T1000 (cell line): ENCODE measurements at regions not wholly inside any gene's neighbourhood (a gene's known extent, or its start where the extent isn't known, plus 50 kb on each side); places are given as distances from the start of the nearest gene placed in this dataset.

ENCODE experiments used
- DNase-seq: peaks from one replicate; lab custom pipeline; 2025; ENCODE audit warnings: mixed read lengths; lab: John Stamatoyannopoulos, UW

- DNase-seq: no peak
Observed at GRCh38 chr6:56378507-56378906, 131.1 kb upstream of the COL21A1 start.

- no peak for DNase-seq
Observed at GRCh38 chr6:56377295-56377694, 129.9 kb upstream of the COL21A1 start.

DNA sequence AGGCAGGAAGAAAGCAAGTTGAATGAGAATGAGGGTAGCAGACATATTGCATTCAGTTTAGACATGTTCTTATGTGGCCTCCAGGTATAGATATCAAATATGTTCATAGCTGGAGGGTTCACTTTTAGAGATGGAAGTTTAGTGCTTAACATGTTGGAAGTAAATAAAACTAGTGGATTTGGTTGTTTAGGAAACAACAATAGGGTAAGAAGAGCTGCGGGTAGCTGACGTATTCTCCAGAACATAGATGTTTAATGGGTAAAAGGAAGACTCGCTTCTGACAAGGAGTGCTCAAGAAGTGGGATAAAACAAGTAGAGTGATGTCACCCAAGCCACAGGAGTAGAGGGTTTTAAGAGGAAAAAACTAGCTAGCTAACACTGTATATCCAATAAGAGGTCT is 128.4 kb upstream of the COL21A1 start:
- no peak for DNase-seq

GRCh38 chr6:56374841-56375369 is 127.5 kb upstream of the COL21A1 start:
- no peak for DNase-seq

GRCh38 chr6:56372406-56372995 is 125.1 kb upstream of the COL21A1 start:
- DNase-seq: no peak

- DNase-seq: no peak
Observed at GRCh38 chr6:56370561-56371211, 123.3 kb upstream of the COL21A1 start.

GRCh38 chr6:56370127-56370540 is 122.8 kb upstream of the COL21A1 start:
- no peak for DNase-seq

DNA sequence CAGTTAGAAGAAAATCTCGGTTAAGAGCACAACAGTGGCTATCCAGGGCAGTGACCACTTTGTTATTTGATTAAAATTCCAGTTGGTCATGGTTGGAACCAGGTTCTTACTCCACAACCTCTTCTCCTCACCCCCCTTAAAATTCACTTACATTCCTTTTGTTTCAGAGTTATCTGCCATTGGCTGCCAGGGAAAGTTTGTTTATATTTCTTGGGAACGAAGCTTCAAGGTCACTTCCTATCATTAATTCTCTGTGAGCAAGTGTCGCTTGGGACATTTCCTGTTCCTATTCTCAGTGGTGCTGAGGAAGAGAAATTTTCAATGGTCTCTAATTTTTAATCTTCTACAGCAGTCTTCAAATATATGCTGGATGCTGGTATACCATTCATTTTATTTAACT is 121.1 kb upstream of the COL21A1 start:
- DNase-seq: no peak

- no peak for DNase-seq
Observed at GRCh38 chr6:56366141-56366852, 118.9 kb upstream of the COL21A1 start.

GRCh38 chr6:56364827-56365339 is 117.5 kb upstream of the COL21A1 start:
- DNase-seq: peak; percentile 31

DNA sequence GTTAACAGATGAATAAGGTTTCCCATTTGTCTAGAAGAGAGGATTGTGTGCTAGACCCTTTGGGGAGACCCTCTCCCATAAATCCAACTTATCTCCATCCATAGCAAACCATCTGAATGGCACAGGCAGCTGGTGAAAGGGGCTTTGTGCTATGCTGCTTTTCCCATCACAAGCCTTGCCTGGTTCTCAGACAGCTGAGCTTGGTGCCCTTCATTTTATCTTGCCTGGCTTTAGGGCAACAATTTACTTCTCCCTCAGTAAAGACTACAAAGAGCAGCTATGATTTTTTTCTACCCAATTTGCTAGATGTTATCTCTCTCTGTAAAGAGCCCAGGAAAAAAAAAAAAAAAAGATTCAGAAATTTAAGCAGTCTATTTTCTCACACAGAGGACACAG is 117.0 kb upstream of the COL21A1 start:
- DNase-seq: no peak

GRCh38 chr6:56363796-56364430 is 116.5 kb upstream of the COL21A1 start:
- DNase-seq: no peak

DNA sequence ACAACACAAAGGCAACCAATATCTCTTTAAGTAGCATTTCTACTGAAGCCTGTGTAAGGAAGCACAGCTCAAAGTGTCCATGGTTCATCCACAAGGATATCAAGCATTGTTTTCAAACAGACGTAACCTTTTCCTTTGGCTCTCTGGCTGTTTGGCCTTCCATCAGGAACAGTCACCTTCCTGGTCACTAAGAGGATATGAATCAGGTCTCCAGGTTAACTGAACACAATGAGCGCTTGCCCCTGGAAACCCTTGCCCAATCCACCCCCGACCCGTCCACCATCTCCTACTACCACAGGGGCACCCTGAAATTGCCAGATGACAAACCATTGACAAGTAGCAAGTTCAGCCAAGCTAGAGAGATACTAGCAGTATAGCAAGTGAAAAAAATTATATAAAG is 114.4 kb upstream of the COL21A1 start:
- DNase-seq: no peak

- peak; percentile 40 for DNase-seq
Observed at GRCh38 chr6:56359201-56359899, 112.0 kb upstream of the COL21A1 start.

DNA sequence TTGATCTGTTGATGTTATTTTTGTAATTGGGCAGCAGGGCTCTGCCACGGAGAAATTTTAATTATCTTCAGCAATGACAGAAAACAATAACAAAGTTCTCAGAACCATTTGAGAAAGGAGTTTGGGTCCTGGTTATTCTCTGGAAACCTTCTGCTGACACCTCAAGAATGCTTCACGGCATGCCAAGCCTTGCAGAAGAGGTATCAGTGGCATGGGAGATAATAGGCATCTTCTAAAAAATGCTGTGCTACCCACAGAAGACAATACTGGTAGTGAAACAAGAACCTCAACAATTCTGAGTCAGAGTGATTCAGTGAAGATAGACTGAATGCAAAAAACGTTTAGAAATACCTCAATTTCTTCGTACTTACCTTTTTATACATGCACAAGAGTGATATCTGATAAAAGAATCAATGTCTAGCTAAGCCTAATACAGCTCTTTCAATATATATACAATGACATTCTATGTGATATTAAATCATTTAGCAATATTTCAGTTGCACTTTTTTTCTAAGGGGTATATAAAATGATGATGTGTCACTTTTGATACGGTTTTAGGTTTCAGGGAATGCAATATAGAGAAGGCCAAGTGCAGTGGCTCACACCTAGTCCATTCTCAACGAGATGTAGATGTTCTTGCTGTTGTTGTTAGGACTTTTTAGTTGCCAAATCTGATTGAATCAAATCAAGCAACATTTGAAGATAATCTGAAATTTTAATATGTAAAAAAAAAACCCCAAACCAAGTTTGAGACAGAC is 110.4 kb upstream of the COL21A1 start:
- no peak for DNase-seq

GRCh38 chr6:56356426-56356825 is 109.0 kb upstream of the COL21A1 start:
- DNase-seq: no peak

DNA sequence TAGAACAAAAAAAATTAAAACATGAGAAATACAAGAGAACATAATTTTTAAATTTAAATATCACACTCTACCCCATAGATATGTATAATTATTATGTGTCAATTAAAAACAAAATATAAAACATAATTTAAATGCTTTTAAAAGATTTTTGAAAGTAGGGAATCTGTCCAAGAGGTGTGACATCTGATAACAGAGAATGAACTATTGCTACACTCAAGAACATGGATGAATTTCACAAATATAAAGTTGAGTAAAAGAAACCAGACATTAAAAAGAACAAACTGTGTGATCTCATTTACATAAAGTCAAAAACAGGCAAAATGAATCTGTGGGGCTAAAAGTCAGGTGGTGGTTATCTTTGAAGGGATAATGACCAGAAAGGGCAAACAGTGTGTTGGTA is 106.5 kb upstream of the COL21A1 start:
- DNase-seq: no peak

DNA sequence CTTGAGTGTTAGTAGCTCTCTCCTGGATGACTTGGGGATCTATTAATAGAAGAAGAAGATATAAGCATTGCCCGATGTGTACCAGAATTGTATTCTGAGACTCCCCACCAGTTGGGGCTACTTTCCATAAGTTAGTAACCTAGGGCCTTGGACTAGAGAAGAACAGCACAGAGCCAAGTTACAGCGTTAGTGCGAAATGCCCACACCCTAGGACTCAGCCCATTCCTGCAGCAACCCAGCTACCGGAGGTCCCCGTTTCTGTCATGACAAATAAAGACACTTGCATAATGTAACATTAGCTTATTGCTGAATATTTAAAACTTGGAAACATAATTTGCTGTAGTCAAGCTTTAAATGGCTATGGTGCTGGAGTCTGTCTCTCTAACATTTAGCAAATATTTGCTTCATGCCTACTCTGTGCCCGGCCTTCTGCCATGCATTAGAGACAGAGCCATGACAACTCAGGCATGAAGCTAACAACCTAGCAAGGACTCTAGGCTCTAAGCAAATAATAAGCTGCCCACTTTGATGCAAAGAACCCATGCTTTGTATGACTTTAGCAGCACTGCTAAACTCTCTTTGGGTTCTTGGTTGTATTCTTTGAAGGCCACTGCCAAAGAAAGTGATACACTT is 103.4 kb upstream of the COL21A1 start:
- DNase-seq: no peak

DNA sequence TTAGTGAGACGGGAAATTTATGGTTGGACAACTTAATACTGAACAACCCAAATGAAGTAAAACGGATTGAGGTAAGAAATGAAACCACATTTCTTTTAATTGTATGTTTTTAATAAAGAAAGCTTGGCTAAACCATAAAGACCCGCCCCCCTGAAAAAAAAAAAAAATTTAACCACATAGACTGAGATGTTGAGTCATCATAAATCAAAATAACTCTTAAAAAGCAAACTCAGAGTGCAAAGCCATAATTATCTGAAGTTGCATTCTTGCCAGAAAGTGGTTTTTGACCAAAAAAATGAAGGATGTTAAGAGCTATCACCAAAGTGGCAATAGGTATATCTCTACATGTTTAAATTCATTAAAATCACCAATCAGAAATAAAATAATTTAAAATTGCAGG is 101.8 kb upstream of the COL21A1 start:
- DNase-seq: no peak

DNA sequence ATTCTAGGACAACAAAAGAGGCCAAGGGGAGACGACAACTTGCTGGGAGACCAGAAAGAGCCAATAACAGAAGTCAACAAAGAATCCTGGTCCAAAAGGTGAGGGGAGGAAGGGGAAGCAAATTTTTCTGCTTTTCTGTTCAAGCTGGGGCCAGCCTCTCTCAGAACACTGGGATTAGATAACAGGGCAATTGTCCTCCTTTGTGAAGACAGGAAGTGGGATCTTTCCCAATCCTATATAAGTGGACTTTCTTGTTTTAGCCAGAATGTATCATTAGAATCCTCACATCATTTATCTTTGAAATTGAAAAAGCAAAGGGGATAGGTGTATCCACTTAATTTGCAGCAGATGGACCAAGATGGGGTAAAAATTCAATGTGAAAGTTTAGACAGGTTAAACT is 101.2 kb upstream of the COL21A1 start:
- DNase-seq: no peak

GRCh38 chr6:56347526-56347925 is 100.1 kb upstream of the COL21A1 start:
- DNase-seq: no peak
